HL-60 (cell line): ENCODE measurements at regions not wholly inside any gene's neighbourhood (a gene's known extent, or its start where the extent isn't known, plus 50 kb on each side); places are given as distances from the start of the nearest gene placed in this dataset.

ENCODE experiments used
- DNase-seq, 2 experiments: peaks; one replicate each; pipeline ENCODE4 v3.0.0-alpha.2; 2010 to 2020; ENCODE audit warnings: low read depth in 1 of 2, low spot score in 1 of 2
- H3K27ac ChIP-seq: fragments of 250-450 bp; sonication (Bioruptor Pico); replicated peaks from 2 replicates; pipeline ENCODE4 v1.5.1; 2020; ENCODE audit warnings: mild to moderate bottlenecking, moderate library complexity
- H3K27me3 ChIP-seq: fragments of 250-450 bp; sonication (Bioruptor Pico); 2 replicates; pipeline ENCODE4 v1.5.1; 2021; ENCODE audit warnings: mild to moderate bottlenecking, moderate library complexity; ENCODE audit not compliant: insufficient read depth, poor library complexity, severe bottlenecking
- H3K4me3 ChIP-seq: replicated peaks from 2 replicates; pipeline ENCODE4 v1.5.1; 2011; ENCODE audit warnings: mild to moderate bottlenecking, control low read depth, low read length; ENCODE audit not compliant: insufficient read depth
- GABPA ChIP-seq: IDR thresholded peaks from 2 replicates; pipeline ENCODE4 v1.6.1; 2012; ENCODE audit warnings: low read depth
- POLR2AphosphoS5 ChIP-seq: IDR thresholded peaks from 2 replicates; pipeline ENCODE4 v1.6.1; 2012; ENCODE audit warnings: low read depth
- REST ChIP-seq: IDR thresholded peaks from 2 replicates; pipeline ENCODE4 v1.6.1; 2012; ENCODE audit warnings: low read depth; ENCODE audit not compliant: insufficient replicate concordance
- SPI1 ChIP-seq: IDR thresholded peaks from 2 replicates; pipeline ENCODE4 v1.6.1; 2012; ENCODE audit warnings: low read depth, mild to moderate bottlenecking, borderline replicate concordance
- TF ChIP-seq, protein P1 (sequence below): IDR thresholded peaks from one replicate; pipeline ENCODE4 v1.5.1; 2011; ENCODE audit warnings: low read length, control low read depth, inconsistent platforms; ENCODE audit not compliant: insufficient read depth

DNA sequence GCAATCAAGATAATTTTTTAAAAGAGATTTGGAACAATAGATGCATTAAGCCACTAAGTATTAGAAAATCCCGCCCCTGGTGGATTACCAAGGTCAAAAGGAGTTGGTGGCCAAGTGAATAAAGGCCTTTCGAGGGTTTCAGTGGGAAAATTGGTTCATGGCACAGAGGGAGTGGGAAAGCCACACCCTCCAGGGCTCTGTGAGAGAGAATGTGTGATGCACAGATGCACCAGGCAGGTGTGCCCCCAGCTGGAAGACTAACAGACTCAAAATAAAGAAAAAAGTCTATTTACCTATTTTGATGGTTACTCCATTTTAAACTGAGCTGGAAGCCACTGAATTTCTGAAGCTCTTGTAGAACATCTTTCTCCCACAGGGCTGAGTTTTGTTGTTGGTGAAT, 278.0 kb downstream of the DRD1 start:
- TF ChIP-seq REST (no peak), GABPA (no peak), POLR2AphosphoS5 (no peak), SPI1 (no peak)
- TF ChIP-seq, protein P1, sequence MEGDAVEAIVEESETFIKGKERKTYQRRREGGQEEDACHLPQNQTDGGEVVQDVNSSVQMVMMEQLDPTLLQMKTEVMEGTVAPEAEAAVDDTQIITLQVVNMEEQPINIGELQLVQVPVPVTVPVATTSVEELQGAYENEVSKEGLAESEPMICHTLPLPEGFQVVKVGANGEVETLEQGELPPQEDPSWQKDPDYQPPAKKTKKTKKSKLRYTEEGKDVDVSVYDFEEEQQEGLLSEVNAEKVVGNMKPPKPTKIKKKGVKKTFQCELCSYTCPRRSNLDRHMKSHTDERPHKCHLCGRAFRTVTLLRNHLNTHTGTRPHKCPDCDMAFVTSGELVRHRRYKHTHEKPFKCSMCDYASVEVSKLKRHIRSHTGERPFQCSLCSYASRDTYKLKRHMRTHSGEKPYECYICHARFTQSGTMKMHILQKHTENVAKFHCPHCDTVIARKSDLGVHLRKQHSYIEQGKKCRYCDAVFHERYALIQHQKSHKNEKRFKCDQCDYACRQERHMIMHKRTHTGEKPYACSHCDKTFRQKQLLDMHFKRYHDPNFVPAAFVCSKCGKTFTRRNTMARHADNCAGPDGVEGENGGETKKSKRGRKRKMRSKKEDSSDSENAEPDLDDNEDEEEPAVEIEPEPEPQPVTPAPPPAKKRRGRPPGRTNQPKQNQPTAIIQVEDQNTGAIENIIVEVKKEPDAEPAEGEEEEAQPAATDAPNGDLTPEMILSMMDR, result no peak
- H3K4me3 ChIP-seq, result no peak overlapping the region
- no peak for DNase-seq
- no peaks in the 10 kb centered on the region for H3K27me3 ChIP-seq
- H3K27ac ChIP-seq, result no peak overlapping the region

DNA sequence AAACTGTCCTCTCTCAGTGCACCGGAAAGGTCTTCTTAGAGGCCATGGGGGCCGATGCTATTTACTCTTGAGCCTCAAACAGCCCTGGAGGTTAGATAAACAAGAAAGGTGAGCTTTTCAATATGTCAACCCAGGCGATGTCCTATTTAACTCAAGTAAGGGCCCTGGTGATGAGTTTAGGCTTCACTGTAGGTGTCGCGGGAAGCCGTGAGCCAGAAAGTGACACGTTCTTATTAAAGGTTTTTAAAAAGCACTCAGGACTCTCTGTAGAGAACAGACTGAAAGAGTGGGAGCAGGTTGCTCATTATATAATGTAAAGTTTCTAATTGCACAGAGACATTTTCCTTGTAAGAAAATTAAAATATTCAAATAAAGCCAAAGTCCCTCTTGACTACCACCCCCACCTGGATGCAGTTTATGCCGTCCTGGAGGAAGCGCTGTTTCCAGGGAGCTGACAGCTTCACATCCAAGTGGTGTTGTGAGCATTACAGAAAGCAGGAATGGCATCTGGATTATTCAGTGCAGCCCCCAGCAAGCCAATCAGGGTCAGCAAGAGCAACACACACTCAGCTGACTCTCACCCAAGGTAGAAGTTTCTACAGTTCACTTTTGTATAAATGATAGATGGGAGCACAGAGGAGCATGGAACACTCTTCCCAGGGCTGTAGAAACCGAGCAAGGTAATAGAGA, 280.3 kb downstream of the DRD1 start:
- Histone ChIP-seq H3K27ac (no peak overlapping the region), H3K4me3 (no peak overlapping the region), H3K27me3 (no peaks in the 10 kb centered on the region)
- no peak for TF ChIP-seq SPI1
- no peak for TF ChIP-seq GABPA
- TF ChIP-seq POLR2AphosphoS5, result no peak
- TF ChIP-seq, protein P1, result no peak
- TF ChIP-seq REST, result no peak
- no peak for DNase-seq

DNA sequence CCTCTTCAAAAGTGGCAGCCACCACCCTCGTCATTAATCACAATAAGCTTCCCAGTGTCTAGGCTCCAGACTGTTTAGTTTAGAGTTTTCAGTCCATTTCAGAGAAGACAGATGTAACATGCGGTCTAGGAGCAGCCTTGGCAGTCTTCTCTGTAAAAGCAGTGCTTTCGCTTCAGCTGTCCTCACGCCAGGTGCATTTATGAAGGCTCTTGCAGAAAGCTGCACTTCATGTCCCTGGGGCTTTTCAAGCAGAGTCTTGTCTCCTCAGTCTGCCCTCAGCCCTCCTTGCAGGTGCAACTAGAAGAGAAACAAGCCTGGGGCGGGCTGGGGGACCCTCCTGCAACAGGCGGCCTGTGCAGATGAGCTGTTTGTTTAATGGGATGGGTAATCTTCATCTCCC, 281.9 kb downstream of the DRD1 start:
- H3K4me3 ChIP-seq, result no peak overlapping the region
- TF ChIP-seq, protein P1, result no peak
- no peak for TF ChIP-seq REST
- no peak for TF ChIP-seq GABPA
- no peak for TF ChIP-seq SPI1
- TF ChIP-seq POLR2AphosphoS5, result no peak
- no peak for DNase-seq

More for the DNA sequence above, 281.9 kb downstream of the DRD1 start:
- no peaks in the 10 kb centered on the region for H3K27me3 ChIP-seq
- H3K27ac ChIP-seq, result no peak overlapping the region
